Endothelial cell of umbilical vein (primary cell): ENCODE measurements at regions not wholly inside any gene's neighbourhood (a gene's known extent, or its start where the extent isn't known, plus 50 kb on each side); places are given as distances from the start of the nearest gene placed in this dataset.

Source experiments
- BruUV-seq: library from RNA; stranded (reverse); fragments of 400-500 nt; replicated peaks from 2 replicates; lab custom pipeline; 2021; lab: Mats Ljungman, UMichigan
- CTCF ChIA-PET: fragments of 300-600, 350-600 bp; sonication (Branson Sonifier 250); formaldehyde crosslinking; loops from one replicate; lab custom pipeline; 2021; ENCODE audit warnings: antibody characterized with exemption, inconsistent platforms; lab: Charles Lee
- POLR2A ChIA-PET: fragments of 300-600, 350-600 bp; sonication (Branson Sonifier 250); formaldehyde crosslinking; loops from one replicate; lab custom pipeline; 2021; ENCODE audit warnings: antibody characterized with exemption, inconsistent platforms; lab: Charles Lee
- DNase-seq: peaks from one replicate; pipeline ENCODE4 v3.0.0-alpha.2; 2011; ENCODE audit warnings: low read depth, low spot score
- FAIRE-seq: peaks from 2 replicates; lab custom pipeline; 2011; peaks lifted over from hg19 to GRCh38; lab: Jason Lieb, UNC
- H2AFZ ChIP-seq: 2 replicates; pipeline ENCODE4 v1.6.0; 2012; ENCODE audit warnings: low read depth, low read length, control low read depth, inconsistent platforms
- H3K27ac ChIP-seq: 2 replicates; pipeline ENCODE4 v1.5.1; 2011; ENCODE audit warnings: low read depth, mild to moderate bottlenecking, control low read depth, low read length, moderate library complexity; ENCODE audit not compliant: insufficient read depth
- H3K27me3 ChIP-seq, 2 experiments: 2 replicates each; pipeline versions ENCODE4 v1.6.0 to v1.6.1; 2011; ENCODE audit warnings: low read length in 2 of 2, mixed read lengths in 1 of 2; ENCODE audit not compliant: control insufficient read depth in 2 of 2, insufficient read depth in 2 of 2
- H3K36me3 ChIP-seq, 2 experiments: 2 replicates in 1 of 2; 3 replicates in 1 of 2; pipeline ENCODE4 v1.5.1; 2011; ENCODE audit warnings: low read length in 2 of 2, mild to moderate bottlenecking in 1 of 2, moderate library complexity in 1 of 2; ENCODE audit not compliant: control insufficient read depth in 2 of 2, insufficient read depth in 2 of 2; ENCODE audit errors: extremely low read depth in 1 of 2
- H3K4me1 ChIP-seq: 3 replicates; pipeline ENCODE4 v1.5.1; 2011; ENCODE audit warnings: mild to moderate bottlenecking, low read length; ENCODE audit not compliant: control insufficient read depth, insufficient read depth; ENCODE audit errors: extremely low read depth
- H3K4me2 ChIP-seq: 2 replicates; pipeline ENCODE4 v1.6.1; 2011; ENCODE audit warnings: low read length, control low read depth, mixed read lengths; ENCODE audit not compliant: insufficient read depth
- H3K4me3 ChIP-seq, 3 experiments: fragments of 200-600 bp in 1 of 3; sonication (generic), shearing (Covaris generic) in 1 of 3; replicated peaks in 1 of 3; 2 replicates each; pipeline ENCODE4 v1.5.1; 2011 to 2016; ENCODE audit warnings: control low read depth in 3 of 3, low read length in 3 of 3, mild to moderate bottlenecking in 2 of 3, inconsistent platforms in 1 of 3, low read depth in 1 of 3, moderate library complexity in 1 of 3; ENCODE audit not compliant: insufficient read depth in 1 of 3
- H3K79me2 ChIP-seq: 2 replicates; pipeline ENCODE4 v1.6.0; 2012; ENCODE audit warnings: low read length, inconsistent platforms; ENCODE audit not compliant: control insufficient read depth, insufficient read depth
- H3K9ac ChIP-seq: replicated peaks from 2 replicates; pipeline ENCODE3; 2011; ENCODE audit warnings: low read length, control low read depth; ENCODE audit not compliant: insufficient read depth; ENCODE audit errors: extremely low read depth
- H3K9me1 ChIP-seq: replicated peaks from 3 replicates; pipeline ENCODE4 v1.6.0; 2011; ENCODE audit warnings: mild to moderate bottlenecking, low read length; ENCODE audit not compliant: control insufficient read depth, insufficient read depth; ENCODE audit errors: extremely low read depth
- H3K9me3 ChIP-seq: replicated peaks from 2 replicates; pipeline ENCODE4 v1.5.1; 2012; ENCODE audit warnings: low read length, inconsistent platforms; ENCODE audit not compliant: control insufficient read depth, insufficient read depth
- H4K20me1 ChIP-seq: replicated peaks from 2 replicates; pipeline ENCODE3; 2011; ENCODE audit warnings: mild to moderate bottlenecking, low read length; ENCODE audit not compliant: control insufficient read depth, insufficient read depth; ENCODE audit errors: extremely low read depth
- EZH2 ChIP-seq: IDR thresholded peaks from 2 replicates; pipeline ENCODE4 v1.6.1; 2012; ENCODE audit warnings: borderline replicate concordance, low read depth, mild to moderate bottlenecking, moderate library complexity, low read length, inconsistent platforms; ENCODE audit not compliant: severe bottlenecking
- FOS ChIP-seq: IDR thresholded peaks from 2 replicates; pipeline ENCODE4 v1.6.1; 2011; ENCODE audit warnings: mild to moderate bottlenecking, low read length, moderate library complexity, borderline replicate concordance; ENCODE audit not compliant: insufficient read depth
- GATA2 ChIP-seq: IDR thresholded peaks from 2 replicates; pipeline ENCODE4 v1.7.0; 2011; ENCODE audit warnings: low read depth, mild to moderate bottlenecking, moderate library complexity, mixed read lengths, low read length; ENCODE audit not compliant: insufficient read length, insufficient read depth
- JUN ChIP-seq: IDR thresholded peaks from 2 replicates; pipeline ENCODE4 v1.6.1; 2011; ENCODE audit warnings: borderline replicate concordance, low read depth; ENCODE audit not compliant: insufficient read length, insufficient read depth
- MYC ChIP-seq: IDR thresholded peaks from one replicate; pipeline ENCODE4 v1.6.1; 2011; ENCODE audit warnings: mild to moderate bottlenecking, low read depth, low read length
- POLR2A ChIP-seq: IDR thresholded peaks from 2 replicates; pipeline ENCODE4 v1.6.1; 2012; ENCODE audit warnings: low read depth, mild to moderate bottlenecking, control low read depth, low read length
- POLR2AphosphoS5 ChIP-seq: IDR thresholded peaks from 2 replicates; pipeline ENCODE4 v1.6.1; 2012; ENCODE audit warnings: low read depth, mild to moderate bottlenecking, control low read depth, low read length, moderate library complexity; ENCODE audit not compliant: insufficient read depth
- dilution Hi-C: fragments of 300-500 bp; cut with MboI; formaldehyde crosslinking; loops from one replicate; pipeline ENCODE4 v1.15.0; 2019; ENCODE audit warnings: low sequenced_read_pairs; ENCODE audit not compliant: extremely low pct_ligation_motif_present
- intact Hi-C: fragments of 100-400 bp; cut with micrococcal nuclease; formaldehyde crosslinking; loops from one replicate; pipeline ENCODE4 v1.10.0; 2022
- TF ChIP-seq, protein P1 (sequence below): IDR thresholded peaks from 2 replicates; pipeline ENCODE4 v1.6.1; 2011; ENCODE audit not compliant: insufficient read depth, insufficient read length
- TF ChIP-seq, protein P2 (sequence below), 2 donors: IDR thresholded peaks; 1 replicate in 1 of 2; 2 replicates in 1 of 2; pipeline ENCODE4 v1.5.1; 2011; ENCODE audit warnings: low read length in 2 of 2, mild to moderate bottlenecking in 2 of 2, moderate library complexity in 2 of 2, control low read depth in 1 of 2, inconsistent platforms in 1 of 2, low read depth in 1 of 2; ENCODE audit not compliant: insufficient read depth in 1 of 2; ENCODE audit errors: extremely low read depth in 1 of 2

DNA sequence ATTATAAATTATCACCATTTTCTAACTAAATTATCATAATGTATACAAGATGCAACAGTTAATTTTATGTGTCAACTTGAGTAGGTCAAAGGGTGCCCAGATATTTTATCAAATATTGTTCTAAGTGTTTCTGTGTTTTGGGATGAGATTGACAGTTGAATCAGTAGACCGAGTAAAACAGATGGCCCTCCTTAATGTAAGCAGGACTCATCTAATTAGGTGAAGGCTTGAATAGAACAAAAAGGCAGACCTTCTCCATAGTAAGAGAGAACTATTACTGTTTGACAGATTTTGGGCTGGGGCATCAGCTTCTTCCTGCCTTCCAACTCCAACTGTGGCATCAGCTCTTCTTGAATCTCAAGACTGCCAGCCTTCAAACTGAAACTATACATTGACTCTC, 185.8 kb downstream of the TRAM1L1 start:
- H3K9me1 ChIP-seq = no peaks in the 10 kb centered on the region
- no peak for FAIRE-seq
- BruUV-seq = no TSS peak
- H3K9ac ChIP-seq = no peak overlapping the region
- intact Hi-C loops = no loop called here
- H3K27me3 ChIP-seq = no peaks in the 10 kb centered on the region
- POLR2A ChIA-PET = no interaction called here
- dilution Hi-C loops = no loop called here
- no peak overlapping the region for H3K4me3 ChIP-seq
- H3K4me1 ChIP-seq = no peaks in the 10 kb centered on the region
- H3K9me3 ChIP-seq = no peaks in the 10 kb centered on the region
- no peak for DNase-seq
- CTCF ChIA-PET = no interaction called here
- TF ChIP-seq, protein P1, sequence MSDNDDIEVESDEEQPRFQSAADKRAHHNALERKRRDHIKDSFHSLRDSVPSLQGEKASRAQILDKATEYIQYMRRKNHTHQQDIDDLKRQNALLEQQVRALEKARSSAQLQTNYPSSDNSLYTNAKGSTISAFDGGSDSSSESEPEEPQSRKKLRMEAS = no peak
- TF ChIP-seq POLR2AphosphoS5 (no peak), FOS (no peak), MYC (no peak), POLR2A (no peak), JUN (no peak), EZH2 (no peak), GATA2 (no peak)
- TF ChIP-seq, protein P2, sequence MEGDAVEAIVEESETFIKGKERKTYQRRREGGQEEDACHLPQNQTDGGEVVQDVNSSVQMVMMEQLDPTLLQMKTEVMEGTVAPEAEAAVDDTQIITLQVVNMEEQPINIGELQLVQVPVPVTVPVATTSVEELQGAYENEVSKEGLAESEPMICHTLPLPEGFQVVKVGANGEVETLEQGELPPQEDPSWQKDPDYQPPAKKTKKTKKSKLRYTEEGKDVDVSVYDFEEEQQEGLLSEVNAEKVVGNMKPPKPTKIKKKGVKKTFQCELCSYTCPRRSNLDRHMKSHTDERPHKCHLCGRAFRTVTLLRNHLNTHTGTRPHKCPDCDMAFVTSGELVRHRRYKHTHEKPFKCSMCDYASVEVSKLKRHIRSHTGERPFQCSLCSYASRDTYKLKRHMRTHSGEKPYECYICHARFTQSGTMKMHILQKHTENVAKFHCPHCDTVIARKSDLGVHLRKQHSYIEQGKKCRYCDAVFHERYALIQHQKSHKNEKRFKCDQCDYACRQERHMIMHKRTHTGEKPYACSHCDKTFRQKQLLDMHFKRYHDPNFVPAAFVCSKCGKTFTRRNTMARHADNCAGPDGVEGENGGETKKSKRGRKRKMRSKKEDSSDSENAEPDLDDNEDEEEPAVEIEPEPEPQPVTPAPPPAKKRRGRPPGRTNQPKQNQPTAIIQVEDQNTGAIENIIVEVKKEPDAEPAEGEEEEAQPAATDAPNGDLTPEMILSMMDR (IDR thresholded peaks at IDR 0.05; ENCODE audit: extremely low read depth in 1 of 2, insufficient read depth in 1 of 2, low read depth in 1 of 2, low read length in 2 of 2) = no peak
- H3K27ac ChIP-seq = no peak overlapping the region
- no peak overlapping the region for H2AFZ ChIP-seq
- H4K20me1 ChIP-seq = no peaks in the 10 kb centered on the region
- no peaks in the 10 kb centered on the region for H3K79me2 ChIP-seq
- H3K36me3 ChIP-seq = no peaks in the 10 kb centered on the region
- H3K4me2 ChIP-seq = no peak overlapping the region
